Muscle of leg (tissue), 3 donors: ENCODE measurements at regions not wholly inside any gene's neighbourhood (a gene's known extent, or its start where the extent isn't known, plus 50 kb on each side); places are given as distances from the start of the nearest gene placed in this dataset.

Source experiments
- DNase-seq: peaks from one replicate; pipeline ENCODE4 v3.0.0; 2013
- H3K27ac ChIP-seq: one replicate; pipeline ENCODE4 v1.5.1; 2013; ENCODE audit warnings: mild to moderate bottlenecking, low read length, control low read depth
- H3K27me3 ChIP-seq: one replicate; pipeline ENCODE4 v1.6.1; 2013; ENCODE audit warnings: low read length; ENCODE audit not compliant: control insufficient read depth, insufficient read depth
- H3K36me3 ChIP-seq: one replicate; pipeline ENCODE4 v1.6.1; 2013; ENCODE audit warnings: low read length; ENCODE audit not compliant: control insufficient read depth, insufficient read depth
- H3K4me1 ChIP-seq: one replicate; pipeline ENCODE4 v1.6.1; 2013; ENCODE audit warnings: low read length; ENCODE audit not compliant: control insufficient read depth, insufficient read depth
- H3K4me3 ChIP-seq: one replicate; pipeline ENCODE4 v1.5.1; 2013; ENCODE audit warnings: low read length, control low read depth
- H3K9me3 ChIP-seq: replicated peaks from 2 replicates; pipeline ENCODE4 v1.6.1; 2013; ENCODE audit warnings: low read depth, low read length; ENCODE audit not compliant: control insufficient read depth
- WGBS: methylation state at CpG from one replicate; pipeline ENCODE4 v1.1.5; 2013; ENCODE audit warnings: missing lambda C conversion rate; ENCODE audit not compliant: insufficient coverage; 5-methylcytosine and 5-hydroxymethylcytosine counted together

DNA sequence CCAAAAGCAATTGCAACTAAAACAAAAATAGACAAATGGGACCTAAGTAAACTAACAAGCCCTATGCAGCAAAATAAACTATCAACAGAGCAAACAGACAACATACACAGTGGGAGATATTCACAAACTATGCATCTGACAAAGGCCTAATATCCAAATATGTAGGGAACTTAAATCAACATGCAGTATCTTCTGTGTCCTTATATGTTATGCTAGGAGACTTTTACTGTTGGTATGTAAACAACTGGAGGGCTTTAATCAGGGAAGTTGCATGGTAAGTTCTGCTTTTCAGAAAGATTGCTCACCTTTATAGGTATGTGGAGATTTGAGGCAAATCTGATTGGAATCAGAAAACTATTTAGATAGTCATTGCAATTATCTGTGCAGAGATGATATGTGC is 461.2 kb upstream of the RIOK2 start:
- DNase-seq = no peak
- H3K9me3 ChIP-seq = peaks cover 6% of the 10 kb centered on the region
- no peaks in the 10 kb centered on the region for H3K36me3 ChIP-seq
- no peaks in the 10 kb centered on the region for H3K4me1 ChIP-seq
- H3K27me3 ChIP-seq = no peaks in the 10 kb centered on the region
- no peak overlapping the region for H3K4me3 ChIP-seq
- no peak overlapping the region for H3K27ac ChIP-seq

DNA sequence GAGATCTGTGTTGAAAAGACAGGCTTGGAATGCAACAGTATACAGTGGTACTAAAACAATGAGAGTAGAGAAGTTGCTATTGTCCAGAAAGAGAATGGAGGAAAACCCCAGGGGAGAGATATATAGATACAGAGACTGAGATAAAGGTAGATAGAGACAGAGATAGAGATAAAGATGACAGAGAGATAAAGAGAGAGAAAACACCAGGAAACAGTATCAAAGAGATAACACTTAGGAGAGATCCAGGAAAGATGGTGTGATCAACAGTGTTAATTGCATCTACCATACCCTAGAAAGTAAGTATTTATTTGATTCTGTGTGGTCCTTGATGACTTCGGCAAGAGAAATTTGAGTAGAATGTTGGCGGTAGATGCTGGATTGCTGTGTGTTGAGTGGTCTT is 461.8 kb upstream of the RIOK2 start:
- 100% methylated on average over 1 of the region's 2 CpGs for WGBS
- DNase-seq = no peak
- Histone ChIP-seq H3K9me3 (peaks cover 6% of the 10 kb centered on the region), H3K27me3 (no peaks in the 10 kb centered on the region), H3K36me3 (no peaks in the 10 kb centered on the region), H3K4me1 (no peaks in the 10 kb centered on the region), H3K27ac (no peak overlapping the region), H3K4me3 (no peak overlapping the region)

DNA sequence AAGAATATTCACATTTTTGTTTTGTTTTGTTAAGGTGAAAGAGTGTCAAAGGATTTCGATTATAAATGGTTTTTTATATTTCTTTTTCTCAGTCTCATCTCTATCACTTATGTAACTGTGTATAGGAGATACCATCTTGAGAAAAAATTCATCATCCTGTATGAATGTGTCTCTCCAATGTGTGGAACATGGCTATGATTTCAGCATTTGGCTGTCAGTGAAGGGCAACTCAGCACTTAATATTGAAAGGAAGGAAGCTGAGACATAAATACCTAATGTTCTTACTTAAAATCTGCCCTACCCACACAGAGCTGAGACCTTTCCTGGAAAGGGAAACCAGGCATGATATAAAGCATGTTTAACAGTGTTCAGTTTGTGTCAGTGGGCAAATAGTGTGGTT is 474.2 kb upstream of the RIOK2 start:
- H3K27me3 ChIP-seq = no peaks in the 10 kb centered on the region
- DNase-seq = no peak
- no peak overlapping the region for H3K4me3 ChIP-seq
- no peaks in the 10 kb centered on the region for H3K4me1 ChIP-seq
- no peak overlapping the region for H3K27ac ChIP-seq
- no peaks in the 10 kb centered on the region for H3K36me3 ChIP-seq
- H3K9me3 ChIP-seq = no peaks in the 10 kb centered on the region
- no CpG with 5 or more reads among the region's 1 CpG for WGBS

DNA sequence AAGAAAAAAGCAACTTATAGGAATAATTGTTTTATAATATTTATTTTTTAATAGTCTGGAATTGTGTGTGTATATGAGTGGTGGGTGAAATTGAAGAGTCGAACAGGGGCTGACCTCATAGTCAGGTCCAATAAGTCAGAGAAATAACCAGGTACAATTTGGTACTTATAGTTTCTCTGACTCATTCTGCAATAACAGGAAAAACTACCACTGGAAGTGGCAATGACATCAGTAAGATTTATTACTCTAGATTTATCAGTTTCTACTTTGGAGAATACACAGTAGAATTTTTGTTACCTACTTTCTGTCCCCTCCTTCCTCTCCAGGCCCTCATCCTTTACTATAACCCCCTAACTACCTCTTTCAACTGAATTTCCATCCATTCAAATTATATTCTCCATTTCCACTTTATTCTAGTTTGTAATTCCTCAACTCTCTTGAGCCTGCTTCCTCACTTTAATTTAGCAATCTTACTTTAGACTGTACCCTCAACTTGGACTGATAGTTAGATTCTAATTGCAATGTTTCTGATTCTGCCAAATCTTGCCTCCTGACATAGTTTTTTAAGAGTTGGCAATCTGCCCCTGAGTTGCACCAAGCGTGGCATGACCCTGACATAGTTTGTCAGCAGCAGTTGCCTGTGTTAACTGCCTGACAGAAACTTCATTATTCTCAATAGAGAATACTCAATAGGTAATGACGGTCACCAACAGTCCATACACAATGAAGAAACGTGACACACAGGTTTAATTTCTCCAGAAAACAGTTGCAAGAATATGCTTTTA is 475.3 kb upstream of the RIOK2 start:
- no peak for DNase-seq
- Histone ChIP-seq H3K4me3 (no peak overlapping the region), H3K9me3 (no peaks in the 10 kb centered on the region), H3K36me3 (no peaks in the 10 kb centered on the region), H3K27ac (no peak overlapping the region), H3K4me1 (no peaks in the 10 kb centered on the region), H3K27me3 (no peaks in the 10 kb centered on the region)
- no CpG with 5 or more reads among the region's 4 CpGs for WGBS

DNA sequence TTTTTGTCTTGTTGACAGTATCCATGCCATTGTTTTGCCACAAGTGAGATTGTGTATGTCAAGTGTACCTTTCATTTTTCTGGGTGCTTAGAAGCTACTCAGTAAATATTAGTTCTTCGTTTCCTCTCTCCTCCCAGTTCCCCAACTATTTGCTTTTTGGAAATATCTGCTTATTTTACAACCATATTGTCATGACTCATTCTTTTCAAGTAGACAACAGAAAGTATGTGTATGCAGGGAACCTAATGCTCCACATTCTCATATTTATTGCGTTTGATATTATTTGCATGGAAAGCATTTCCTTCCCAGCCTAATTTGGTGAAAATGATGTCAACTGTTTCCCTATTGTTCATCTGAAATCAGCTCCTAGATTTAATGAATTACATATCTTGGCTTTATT is 483.7 kb upstream of the RIOK2 start:
- Histone ChIP-seq H3K4me3 (no peak overlapping the region), H3K36me3 (no peaks in the 10 kb centered on the region), H3K27me3 (no peaks in the 10 kb centered on the region), H3K27ac (no peak overlapping the region), H3K4me1 (no peaks in the 10 kb centered on the region), H3K9me3 (no peaks in the 10 kb centered on the region)
- no CpG with 5 or more reads among the region's 2 CpGs for WGBS
- DNase-seq = no peak

DNA sequence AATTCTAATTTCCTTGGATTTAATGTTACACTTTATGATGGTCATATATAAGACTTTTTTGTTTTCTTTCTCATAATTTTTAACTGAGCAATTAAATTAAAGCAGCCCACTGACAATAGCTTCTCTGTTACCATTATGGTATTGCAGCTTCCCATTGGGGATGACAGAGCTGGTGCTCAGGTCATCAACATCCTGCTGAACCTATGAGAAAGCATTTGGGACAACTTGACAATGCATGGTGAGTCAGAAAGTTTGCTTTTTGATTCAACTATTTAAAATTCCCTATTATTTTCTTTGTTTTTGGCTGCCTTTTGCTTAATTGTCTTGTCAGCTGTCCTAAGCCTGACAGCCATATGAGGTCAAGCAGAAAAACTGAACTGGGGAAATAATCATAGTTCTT is 487.4 kb upstream of the RIOK2 start:
- Histone ChIP-seq H3K4me3 (no peak overlapping the region), H3K27me3 (no peaks in the 10 kb centered on the region), H3K36me3 (no peaks in the 10 kb centered on the region), H3K27ac (no peak overlapping the region), H3K9me3 (no peaks in the 10 kb centered on the region), H3K4me1 (no peaks in the 10 kb centered on the region)
- peak; percentile 27 for DNase-seq

DNA sequence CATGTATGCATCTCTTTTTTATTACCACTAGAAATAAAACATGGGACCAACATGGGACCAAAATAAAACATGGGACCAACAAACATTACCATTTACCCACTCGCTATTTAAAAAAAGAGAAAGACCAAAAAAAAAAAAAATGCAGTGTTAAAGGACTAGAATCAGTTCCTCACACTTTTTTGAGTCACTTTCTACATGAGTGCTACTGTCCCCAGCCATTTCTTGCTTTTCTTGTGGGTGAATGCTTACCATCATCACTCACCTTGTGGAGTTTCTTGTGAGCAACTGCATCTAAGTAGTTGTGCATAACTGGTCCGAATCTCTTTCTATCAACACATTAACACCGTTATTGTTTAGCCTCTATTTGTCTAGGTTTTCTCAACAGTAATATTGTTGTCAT is 493.6 kb upstream of the RIOK2 start:
- H3K27ac ChIP-seq = no peak overlapping the region
- H3K36me3 ChIP-seq = no peaks in the 10 kb centered on the region
- no peaks in the 10 kb centered on the region for H3K27me3 ChIP-seq
- no peaks in the 10 kb centered on the region for H3K4me1 ChIP-seq
- H3K9me3 ChIP-seq = no peaks in the 10 kb centered on the region
- WGBS = no CpG with 5 or more reads among the region's 3 CpGs
- H3K4me3 ChIP-seq = no peak overlapping the region
- DNase-seq = no peak

DNA sequence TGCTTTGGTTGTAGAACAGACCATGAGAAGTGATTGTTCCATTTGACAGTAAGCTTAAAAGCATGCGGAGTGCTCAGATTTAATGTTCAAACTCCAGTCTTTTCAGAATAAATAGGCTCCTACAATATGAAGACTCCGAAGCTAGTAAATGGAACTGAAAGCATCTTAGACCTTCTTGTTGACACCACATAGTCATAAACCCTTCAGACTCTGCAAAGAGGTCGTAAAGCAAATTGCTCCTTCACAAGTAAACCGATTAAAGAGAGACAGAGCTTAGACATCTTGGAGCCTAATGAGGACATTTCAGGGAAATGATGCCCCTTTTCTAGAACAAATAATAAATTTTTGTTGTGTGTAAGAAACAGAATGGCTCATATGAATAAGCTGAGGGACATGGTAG is 511.0 kb upstream of the RIOK2 start:
- 0% methylated on average over 1 of the region's 4 CpGs for WGBS
- H3K27ac ChIP-seq = no peak overlapping the region
- no peak for DNase-seq
- no peaks in the 10 kb centered on the region for H3K9me3 ChIP-seq
- no peak overlapping the region for H3K4me3 ChIP-seq
- no peaks in the 10 kb centered on the region for H3K27me3 ChIP-seq
- H3K4me1 ChIP-seq = no peaks in the 10 kb centered on the region
- H3K36me3 ChIP-seq = no peaks in the 10 kb centered on the region

DNA sequence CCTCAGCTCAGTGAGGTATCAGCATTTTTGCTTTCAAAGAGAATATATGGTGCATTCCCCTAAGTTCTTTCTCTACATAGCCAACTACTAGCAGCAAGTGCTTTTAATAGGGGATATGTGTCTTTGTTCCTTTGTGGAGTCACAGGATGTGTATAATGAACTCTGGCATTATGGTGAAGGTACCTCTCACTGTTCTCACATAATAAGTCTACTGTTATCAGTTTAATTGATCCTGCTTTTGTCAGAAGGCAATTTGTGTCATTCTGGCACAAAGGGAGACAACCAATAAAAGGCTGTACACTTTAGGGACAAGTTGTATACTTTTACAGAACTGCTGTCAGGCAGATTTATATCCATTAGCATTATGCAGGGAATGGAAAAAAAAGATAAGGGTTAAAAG is 531.4 kb upstream of the RIOK2 start:
- no peak overlapping the region for H3K27ac ChIP-seq
- H3K9me3 ChIP-seq = no peaks in the 10 kb centered on the region
- H3K4me1 ChIP-seq = no peaks in the 10 kb centered on the region
- H3K27me3 ChIP-seq = no peaks in the 10 kb centered on the region
- no peak overlapping the region for H3K4me3 ChIP-seq
- DNase-seq = no peak
- H3K36me3 ChIP-seq = no peaks in the 10 kb centered on the region

DNA sequence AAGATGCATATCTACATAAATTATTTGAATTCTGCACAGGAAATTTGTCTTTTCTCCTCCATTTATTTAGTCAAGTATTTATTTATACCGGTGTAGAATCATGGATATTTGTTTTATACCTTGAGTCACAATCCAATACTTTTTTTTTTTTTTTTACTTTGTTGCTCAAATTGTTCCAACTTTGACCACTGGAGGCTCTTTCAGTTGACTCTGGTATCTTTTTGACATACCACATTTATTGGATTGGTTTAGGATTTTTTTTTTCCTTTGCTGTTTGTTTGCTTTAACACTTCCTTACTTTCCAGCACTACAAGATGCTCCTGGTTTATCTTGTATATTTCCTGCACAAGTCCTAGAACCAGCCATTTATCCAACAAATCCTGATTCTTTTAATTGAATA is 543.1 kb upstream of the RIOK2 start:
- Histone ChIP-seq H3K4me3 (no peak overlapping the region), H3K9me3 (peaks cover 2% of the 10 kb centered on the region)
- no CpG with 5 or more reads among the region's 1 CpG for WGBS

DNA sequence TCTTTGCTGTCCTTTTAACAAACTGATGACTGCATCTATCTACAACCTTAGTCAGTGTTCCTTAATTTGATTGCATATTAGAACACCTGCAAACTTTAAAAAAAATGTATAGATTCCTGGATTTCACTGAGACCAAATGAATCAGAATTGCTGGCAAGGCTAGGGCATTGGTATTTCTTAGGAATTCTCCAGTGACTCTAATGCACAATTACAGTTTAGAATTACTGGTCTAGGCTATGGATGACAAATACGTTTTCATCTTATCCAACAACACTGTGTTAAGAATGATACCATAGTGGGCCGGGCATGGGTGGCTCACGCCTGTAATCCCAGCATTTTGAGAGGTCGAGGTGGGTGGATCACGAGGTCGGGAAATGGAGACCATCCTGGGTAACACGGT is 545.9 kb upstream of the RIOK2 start:
- DNase-seq = no peak
- Histone ChIP-seq H3K27me3 (no peaks in the 10 kb centered on the region), H3K36me3 (no peaks in the 10 kb centered on the region), H3K27ac (no peak overlapping the region), H3K9me3 (no peaks in the 10 kb centered on the region), H3K4me1 (no peaks in the 10 kb centered on the region), H3K4me3 (no peak overlapping the region)
- WGBS = 100% methylated on average over 1 of the region's 7 CpGs

More for the DNA sequence above, 543.1 kb upstream of the RIOK2 start:
- no peaks in the 10 kb centered on the region for H3K4me1 ChIP-seq
- no peaks in the 10 kb centered on the region for H3K27me3 ChIP-seq
- DNase-seq = no peak
- H3K36me3 ChIP-seq = no peaks in the 10 kb centered on the region
- H3K27ac ChIP-seq = no peak overlapping the region
